Endothelial cell of umbilical vein (primary cell): ENCODE measurements at regions not wholly inside any gene's neighbourhood (a gene's known extent, or its start where the extent isn't known, plus 50 kb on each side); places are given as distances from the start of the nearest gene placed in this dataset.

Source experiments
- BruUV-seq: library from RNA; stranded (reverse); fragments of 400-500 nt; replicated peaks from 2 replicates; lab custom pipeline; 2021; lab: Mats Ljungman, UMichigan
- CTCF ChIA-PET: fragments of 300-600, 350-600 bp; sonication (Branson Sonifier 250); formaldehyde crosslinking; loops from one replicate; lab custom pipeline; 2021; ENCODE audit warnings: antibody characterized with exemption, inconsistent platforms; lab: Charles Lee
- POLR2A ChIA-PET: fragments of 300-600, 350-600 bp; sonication (Branson Sonifier 250); formaldehyde crosslinking; loops from one replicate; lab custom pipeline; 2021; ENCODE audit warnings: antibody characterized with exemption, inconsistent platforms; lab: Charles Lee
- DNase-seq: peaks from one replicate; pipeline ENCODE4 v3.0.0-alpha.2; 2011; ENCODE audit warnings: low read depth, low spot score
- FAIRE-seq: peaks from 2 replicates; lab custom pipeline; 2011; peaks lifted over from hg19 to GRCh38; lab: Jason Lieb, UNC
- H2AFZ ChIP-seq: 2 replicates; pipeline ENCODE4 v1.6.0; 2012; ENCODE audit warnings: low read depth, low read length, control low read depth, inconsistent platforms
- H3K27ac ChIP-seq: 2 replicates; pipeline ENCODE4 v1.5.1; 2011; ENCODE audit warnings: low read depth, mild to moderate bottlenecking, control low read depth, low read length, moderate library complexity; ENCODE audit not compliant: insufficient read depth
- H3K27me3 ChIP-seq, 2 experiments: 2 replicates each; pipeline versions ENCODE4 v1.6.0 to v1.6.1; 2011; ENCODE audit warnings: low read length in 2 of 2, mixed read lengths in 1 of 2; ENCODE audit not compliant: control insufficient read depth in 2 of 2, insufficient read depth in 2 of 2
- H3K36me3 ChIP-seq, 2 experiments: 2 replicates in 1 of 2; 3 replicates in 1 of 2; pipeline ENCODE4 v1.5.1; 2011; ENCODE audit warnings: low read length in 2 of 2, mild to moderate bottlenecking in 1 of 2, moderate library complexity in 1 of 2; ENCODE audit not compliant: control insufficient read depth in 2 of 2, insufficient read depth in 2 of 2; ENCODE audit errors: extremely low read depth in 1 of 2
- H3K4me1 ChIP-seq: 3 replicates; pipeline ENCODE4 v1.5.1; 2011; ENCODE audit warnings: mild to moderate bottlenecking, low read length; ENCODE audit not compliant: control insufficient read depth, insufficient read depth; ENCODE audit errors: extremely low read depth
- H3K4me2 ChIP-seq: 2 replicates; pipeline ENCODE4 v1.6.1; 2011; ENCODE audit warnings: low read length, control low read depth, mixed read lengths; ENCODE audit not compliant: insufficient read depth
- H3K4me3 ChIP-seq, 3 experiments: fragments of 200-600 bp in 1 of 3; sonication (generic), shearing (Covaris generic) in 1 of 3; replicated peaks in 1 of 3; 2 replicates each; pipeline ENCODE4 v1.5.1; 2011 to 2016; ENCODE audit warnings: control low read depth in 3 of 3, low read length in 3 of 3, mild to moderate bottlenecking in 2 of 3, inconsistent platforms in 1 of 3, low read depth in 1 of 3, moderate library complexity in 1 of 3; ENCODE audit not compliant: insufficient read depth in 1 of 3
- H3K79me2 ChIP-seq: 2 replicates; pipeline ENCODE4 v1.6.0; 2012; ENCODE audit warnings: low read length, inconsistent platforms; ENCODE audit not compliant: control insufficient read depth, insufficient read depth
- H3K9ac ChIP-seq: replicated peaks from 2 replicates; pipeline ENCODE3; 2011; ENCODE audit warnings: low read length, control low read depth; ENCODE audit not compliant: insufficient read depth; ENCODE audit errors: extremely low read depth
- H3K9me1 ChIP-seq: replicated peaks from 3 replicates; pipeline ENCODE4 v1.6.0; 2011; ENCODE audit warnings: mild to moderate bottlenecking, low read length; ENCODE audit not compliant: control insufficient read depth, insufficient read depth; ENCODE audit errors: extremely low read depth
- H3K9me3 ChIP-seq: replicated peaks from 2 replicates; pipeline ENCODE4 v1.5.1; 2012; ENCODE audit warnings: low read length, inconsistent platforms; ENCODE audit not compliant: control insufficient read depth, insufficient read depth
- H4K20me1 ChIP-seq: replicated peaks from 2 replicates; pipeline ENCODE3; 2011; ENCODE audit warnings: mild to moderate bottlenecking, low read length; ENCODE audit not compliant: control insufficient read depth, insufficient read depth; ENCODE audit errors: extremely low read depth
- EZH2 ChIP-seq: IDR thresholded peaks from 2 replicates; pipeline ENCODE4 v1.6.1; 2012; ENCODE audit warnings: borderline replicate concordance, low read depth, mild to moderate bottlenecking, moderate library complexity, low read length, inconsistent platforms; ENCODE audit not compliant: severe bottlenecking
- FOS ChIP-seq: IDR thresholded peaks from 2 replicates; pipeline ENCODE4 v1.6.1; 2011; ENCODE audit warnings: mild to moderate bottlenecking, low read length, moderate library complexity, borderline replicate concordance; ENCODE audit not compliant: insufficient read depth
- GATA2 ChIP-seq: IDR thresholded peaks from 2 replicates; pipeline ENCODE4 v1.7.0; 2011; ENCODE audit warnings: low read depth, mild to moderate bottlenecking, moderate library complexity, mixed read lengths, low read length; ENCODE audit not compliant: insufficient read length, insufficient read depth
- JUN ChIP-seq: IDR thresholded peaks from 2 replicates; pipeline ENCODE4 v1.6.1; 2011; ENCODE audit warnings: borderline replicate concordance, low read depth; ENCODE audit not compliant: insufficient read length, insufficient read depth
- MAX ChIP-seq: IDR thresholded peaks from 2 replicates; pipeline ENCODE4 v1.6.1; 2011; ENCODE audit not compliant: insufficient read depth, insufficient read length
- MYC ChIP-seq: IDR thresholded peaks from one replicate; pipeline ENCODE4 v1.6.1; 2011; ENCODE audit warnings: mild to moderate bottlenecking, low read depth, low read length
- POLR2AphosphoS5 ChIP-seq: IDR thresholded peaks from 2 replicates; pipeline ENCODE4 v1.6.1; 2012; ENCODE audit warnings: low read depth, mild to moderate bottlenecking, control low read depth, low read length, moderate library complexity; ENCODE audit not compliant: insufficient read depth
- dilution Hi-C: fragments of 300-500 bp; cut with MboI; formaldehyde crosslinking; loops from one replicate; pipeline ENCODE4 v1.15.0; 2019; ENCODE audit warnings: low sequenced_read_pairs; ENCODE audit not compliant: extremely low pct_ligation_motif_present
- intact Hi-C: fragments of 100-400 bp; cut with micrococcal nuclease; formaldehyde crosslinking; loops from one replicate; pipeline ENCODE4 v1.10.0; 2022

DNA sequence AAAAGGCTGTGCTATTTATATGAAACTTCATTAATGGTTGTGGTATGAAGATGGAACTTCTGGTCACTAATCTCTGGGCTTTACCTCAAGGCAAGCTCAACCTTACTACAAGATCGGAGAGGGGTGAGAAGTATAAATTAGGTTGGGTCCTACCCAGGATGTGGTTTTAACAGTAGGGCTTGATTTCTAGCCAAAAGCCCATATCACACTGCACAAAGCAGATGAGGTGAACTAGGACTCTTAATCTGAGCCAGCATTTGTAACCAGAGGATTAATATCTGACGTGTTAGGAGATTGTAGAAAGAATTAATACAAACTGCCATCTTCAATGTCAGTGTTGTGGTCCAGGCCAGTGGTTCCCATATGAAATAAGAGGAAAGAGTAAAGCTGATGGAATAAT is 86.4 kb upstream of the RGPD4 start:
- FAIRE-seq: no peak
- no TSS peak for BruUV-seq
- TF ChIP-seq MAX (no peak), JUN (no peak), GATA2 (no peak)

GRCh38 chr2:107742460-107743027 is 84.1 kb upstream of the RGPD4 start:
- no peak overlapping the region for H3K4me3 ChIP-seq
- no peaks in the 10 kb centered on the region for H3K4me1 ChIP-seq
- H2AFZ ChIP-seq: no peak overlapping the region
- POLR2A ChIA-PET: no interaction called here
- H3K27me3 ChIP-seq: no peaks in the 10 kb centered on the region
- H3K9me3 ChIP-seq: no peaks in the 10 kb centered on the region
- H3K79me2 ChIP-seq: no peaks in the 10 kb centered on the region
- no peaks in the 10 kb centered on the region for H3K9me1 ChIP-seq
- FAIRE-seq (no peak), DNase-seq (no peak)
- CTCF ChIA-PET: no interaction called here
- no peak overlapping the region for H3K27ac ChIP-seq
- H3K9ac ChIP-seq: no peak overlapping the region
- TF ChIP-seq GATA2: no peak
- TF ChIP-seq MAX: no peak
- TF ChIP-seq FOS: no peak
- TF ChIP-seq POLR2AphosphoS5: no peak
- TF ChIP-seq EZH2: no peak
- no peak for TF ChIP-seq MYC
- H3K4me2 ChIP-seq: no peak overlapping the region
- no peaks in the 10 kb centered on the region for H4K20me1 ChIP-seq
- no TSS peak for BruUV-seq
- dilution Hi-C loops (no loop called here), intact Hi-C loops (no loop called here)
- no peaks in the 10 kb centered on the region for H3K36me3 ChIP-seq

More for the DNA sequence above, 86.4 kb upstream of the RGPD4 start:
- DNase-seq: no peak
- no peaks in the 10 kb centered on the region for H3K9me3 ChIP-seq
- no peaks in the 10 kb centered on the region for H3K36me3 ChIP-seq
- intact Hi-C loops (no loop called here), dilution Hi-C loops (no loop called here)
- no peak overlapping the region for H3K4me2 ChIP-seq
- no peaks in the 10 kb centered on the region for H3K4me1 ChIP-seq
- H3K27me3 ChIP-seq: no peaks in the 10 kb centered on the region
- CTCF ChIA-PET: no interaction called here
- no peaks in the 10 kb centered on the region for H3K79me2 ChIP-seq
- no peaks in the 10 kb centered on the region for H3K9me1 ChIP-seq
- H3K27ac ChIP-seq: no peak overlapping the region
- no peaks in the 10 kb centered on the region for H4K20me1 ChIP-seq
- POLR2A ChIA-PET: no interaction called here
- no peak overlapping the region for H3K4me3 ChIP-seq
- H3K9ac ChIP-seq: no peak overlapping the region
- H2AFZ ChIP-seq: no peak overlapping the region
